Lung (tissue), 11 donors: ENCODE measurements at regions not wholly inside any gene's neighbourhood (a gene's known extent, or its start where the extent isn't known, plus 50 kb on each side); places are given as distances from the start of the nearest gene placed in this dataset.

Experiments
- ATAC-seq: fragments of 200-7000 bp; cut with Tn5 transposase; one replicate; pipeline ENCODE4 v1.9.1; 2020; ENCODE audit warnings: moderate number of reproducible peaks; ENCODE audit not compliant: insufficient read depth, low FRiP score
- DNase-seq, 3 donors: peaks; one replicate each; pipeline ENCODE4 v3.0.0-alpha.2; 2013 to 2017
- H3K27ac ChIP-seq, 2 donors: one replicate each; pipeline ENCODE4 v1.5.1; 2013; ENCODE audit warnings: mild to moderate bottlenecking in 2 of 2, moderate library complexity in 2 of 2, control low read depth in 1 of 2, inconsistent platforms in 1 of 2, low read depth in 1 of 2, low read length in 1 of 2
- H3K27me3 ChIP-seq, 3 donors: one replicate each; pipeline ENCODE4 v1.5.1; 2013; ENCODE audit warnings: low read length in 2 of 3; ENCODE audit not compliant: control insufficient read depth in 3 of 3, insufficient read depth in 3 of 3
- H3K36me3 ChIP-seq, 4 donors: one replicate each; pipeline ENCODE4 v1.5.1; 2013; ENCODE audit warnings: low read length in 4 of 4, mild to moderate bottlenecking in 1 of 4, moderate library complexity in 1 of 4; ENCODE audit not compliant: control insufficient read depth in 4 of 4, insufficient read depth in 4 of 4
- H3K4me1 ChIP-seq, 5 donors: one replicate each; pipeline ENCODE4 v1.5.1; 2013; ENCODE audit warnings: low read length in 5 of 5, mild to moderate bottlenecking in 2 of 5, moderate library complexity in 1 of 5; ENCODE audit not compliant: control insufficient read depth in 5 of 5, insufficient read depth in 5 of 5
- H3K4me3 ChIP-seq: one replicate; pipeline ENCODE4 v1.5.1; 2013; ENCODE audit warnings: mild to moderate bottlenecking, control low read depth, moderate library complexity
- H3K9ac ChIP-seq, 2 donors: one replicate each; pipeline ENCODE4 v1.5.1; 2013; ENCODE audit warnings: low read length in 2 of 2, control low read depth in 1 of 2; ENCODE audit not compliant: insufficient read depth in 1 of 2
- H3K9me3 ChIP-seq, 4 donors: one replicate each; pipeline ENCODE4 v1.5.1; 2013; ENCODE audit warnings: low read length in 3 of 4, mild to moderate bottlenecking in 1 of 4, moderate library complexity in 1 of 4; ENCODE audit not compliant: control insufficient read depth in 4 of 4, insufficient read depth in 3 of 4
- WGBS, 2 donors: extraction: QIAGEN DNeasy Blood & Tissue Kit; methylation state at CpG; one replicate each; pipeline ENCODE4 v1.1.7; 2013; 5-methylcytosine and 5-hydroxymethylcytosine counted together
- TF ChIP-seq, protein P1 (sequence below): IDR thresholded peaks from 2 replicates; pipeline ENCODE4 v1.5.1; 2012; ENCODE audit warnings: mild to moderate bottlenecking; ENCODE audit errors: control extremely low read depth, extremely low read depth
- donor health status: control.
- donor health status: control.
- donor health status: Bipolar disorder and iron deficiency.
- donor health status: healthy.
- donor health status: DM: yes; HTN: yes; CAD: no.

DNA sequence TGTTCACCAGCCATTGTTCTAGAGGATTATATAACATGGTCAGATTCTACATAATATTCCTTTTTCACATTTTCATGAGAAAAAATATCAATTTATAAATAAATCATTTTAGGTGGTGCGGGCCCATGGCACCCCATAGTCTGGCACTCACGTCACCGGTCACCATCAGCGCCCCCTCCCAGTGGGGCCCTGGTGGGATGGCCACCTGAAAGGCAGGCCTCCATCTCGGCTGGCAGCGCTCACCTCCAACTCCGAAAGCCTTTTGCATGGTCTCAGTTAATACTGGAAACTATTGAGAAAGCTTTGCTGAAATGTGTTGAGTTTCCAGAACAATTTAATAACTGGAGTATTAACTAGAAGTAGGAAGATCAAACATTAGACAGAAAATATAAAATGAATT, 141.4 kb upstream of the SALL3 start:
- H3K9ac ChIP-seq = no peak overlapping the region
- peaks cover 0 to 8% (median 2%) of the 10 kb centered on the region in 4 donors for H3K9me3 ChIP-seq
- H3K4me1 ChIP-seq = no peaks in the 10 kb centered on the region
- H3K4me3 ChIP-seq = no peak overlapping the region
- ATAC-seq (no peak), DNase-seq (no peak)
- H3K36me3 ChIP-seq = no peaks in the 10 kb centered on the region
- 89 to 97% methylated on average over 7 of the region's 7 CpGs for WGBS, 2 donors
- H3K27me3 ChIP-seq = no peaks in the 10 kb centered on the region
- TF ChIP-seq, protein P1, sequence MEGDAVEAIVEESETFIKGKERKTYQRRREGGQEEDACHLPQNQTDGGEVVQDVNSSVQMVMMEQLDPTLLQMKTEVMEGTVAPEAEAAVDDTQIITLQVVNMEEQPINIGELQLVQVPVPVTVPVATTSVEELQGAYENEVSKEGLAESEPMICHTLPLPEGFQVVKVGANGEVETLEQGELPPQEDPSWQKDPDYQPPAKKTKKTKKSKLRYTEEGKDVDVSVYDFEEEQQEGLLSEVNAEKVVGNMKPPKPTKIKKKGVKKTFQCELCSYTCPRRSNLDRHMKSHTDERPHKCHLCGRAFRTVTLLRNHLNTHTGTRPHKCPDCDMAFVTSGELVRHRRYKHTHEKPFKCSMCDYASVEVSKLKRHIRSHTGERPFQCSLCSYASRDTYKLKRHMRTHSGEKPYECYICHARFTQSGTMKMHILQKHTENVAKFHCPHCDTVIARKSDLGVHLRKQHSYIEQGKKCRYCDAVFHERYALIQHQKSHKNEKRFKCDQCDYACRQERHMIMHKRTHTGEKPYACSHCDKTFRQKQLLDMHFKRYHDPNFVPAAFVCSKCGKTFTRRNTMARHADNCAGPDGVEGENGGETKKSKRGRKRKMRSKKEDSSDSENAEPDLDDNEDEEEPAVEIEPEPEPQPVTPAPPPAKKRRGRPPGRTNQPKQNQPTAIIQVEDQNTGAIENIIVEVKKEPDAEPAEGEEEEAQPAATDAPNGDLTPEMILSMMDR = no peak
- no peak overlapping the region for H3K27ac ChIP-seq

DNA sequence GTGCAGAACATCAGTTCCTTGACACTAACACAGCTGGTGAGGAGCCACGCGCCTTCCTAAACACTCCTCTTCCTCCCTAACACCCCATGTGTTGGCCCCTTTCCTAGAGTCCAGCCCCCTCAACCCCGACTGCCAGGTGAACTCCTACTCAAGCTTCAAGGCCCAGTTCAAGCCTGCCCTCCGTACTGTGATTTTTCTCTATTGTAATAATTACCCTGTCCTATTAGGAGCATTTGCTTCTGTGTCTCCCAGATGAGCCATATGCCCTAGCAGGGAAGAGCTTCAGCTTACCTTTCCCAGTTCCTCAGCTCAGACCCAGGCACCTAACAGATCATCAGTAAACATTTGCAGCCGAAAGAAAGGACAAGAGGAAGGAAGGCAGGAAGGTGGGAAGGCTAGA, 130.6 kb upstream of the SALL3 start:
- Histone ChIP-seq H3K36me3 (no peaks in the 10 kb centered on the region), H3K4me3 (no peak overlapping the region), H3K4me1 (no peaks in the 10 kb centered on the region), H3K27ac (no peak overlapping the region), H3K9me3 (peaks cover 0 to 9% (median 4%) of the 10 kb centered on the region in 4 donors), H3K9ac (no peak overlapping the region), H3K27me3 (no peaks in the 10 kb centered on the region)
- WGBS, 2 donors = 84 to 89% methylated on average over 5 of the region's 5 CpGs
- DNase-seq (no peak), ATAC-seq (no peak)
- TF ChIP-seq, protein P1 = no peak

DNA sequence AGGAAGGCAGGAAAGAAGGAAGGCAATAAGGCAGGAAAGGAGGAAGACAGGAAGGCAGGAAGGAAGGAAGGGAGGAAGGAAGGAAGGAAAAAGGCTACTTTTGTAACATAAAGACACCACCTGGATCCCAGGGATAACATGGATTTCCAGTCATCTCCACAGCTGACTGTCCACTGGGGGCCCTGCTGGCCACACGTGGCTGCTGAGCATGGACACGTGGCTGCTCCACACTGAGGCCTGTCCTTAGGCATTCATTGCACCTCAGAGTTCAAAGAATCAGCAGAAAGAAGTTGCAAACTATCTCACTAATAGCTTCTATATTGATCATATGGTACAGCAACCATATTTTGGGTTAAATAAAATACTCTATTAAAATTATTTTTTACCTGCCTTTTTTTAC, 130.2 kb upstream of the SALL3 start:
- Histone ChIP-seq H3K27me3 (no peaks in the 10 kb centered on the region), H3K4me1 (no peaks in the 10 kb centered on the region), H3K36me3 (no peaks in the 10 kb centered on the region), H3K9ac (no peak overlapping the region), H3K4me3 (no peak overlapping the region), H3K27ac (no peak overlapping the region), H3K9me3 (peaks cover 0 to 9% (median 4%) of the 10 kb centered on the region in 4 donors)
- TF ChIP-seq, protein P1 = no peak
- ATAC-seq = no peak
- no peak for DNase-seq
- WGBS, 2 donors = 76 to 86% methylated on average over 2 of the region's 2 CpGs

DNA sequence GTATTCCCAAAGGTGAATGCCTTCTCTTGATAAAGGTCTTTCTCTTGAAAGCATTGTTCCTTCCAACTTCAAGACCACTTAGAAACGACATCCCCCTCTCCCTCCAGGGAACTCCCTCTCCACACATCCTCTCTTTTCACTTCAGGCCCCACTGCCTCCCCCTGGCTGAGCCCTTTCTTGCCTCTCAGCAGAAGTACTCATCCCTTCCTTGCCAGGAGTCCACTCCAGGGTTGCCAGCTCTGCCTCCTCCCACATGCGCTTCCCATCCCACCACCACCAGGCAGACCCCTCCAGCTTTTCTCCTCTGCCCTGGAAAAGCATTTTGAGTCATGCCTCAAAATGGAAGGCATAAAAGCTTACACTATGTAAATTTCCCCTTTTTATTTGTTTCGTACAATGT, 126.3 kb upstream of the SALL3 start:
- Histone ChIP-seq H3K9me3 (peaks cover 0 to 6% (median 3%) of the 10 kb centered on the region in 4 donors), H3K4me3 (no peak overlapping the region), H3K36me3 (no peaks in the 10 kb centered on the region), H3K27ac (no peak overlapping the region), H3K27me3 (peaks cover 0 to 11% (median 0%) of the 10 kb centered on the region in 3 donors), H3K4me1 (no peaks in the 10 kb centered on the region), H3K9ac (no peak overlapping the region)
- TF ChIP-seq, protein P1 = no peak
- 76 to 90% methylated on average over 3 of the region's 3 CpGs for WGBS, 2 donors
- ATAC-seq (no peak), DNase-seq (no peak)
